Panc1 (cell line): ENCODE measurements at regions not wholly inside any gene's neighbourhood (a gene's known extent, or its start where the extent isn't known, plus 50 kb on each side); places are given as distances from the start of the nearest gene placed in this dataset.

ENCODE experiments used
- CTCF ChIP-seq: fragments of 450-650 bp; IDR thresholded peaks from 2 replicates; pipeline ENCODE4 v1.5.1; 2017; ENCODE audit warnings: mild to moderate bottlenecking
- POLR2AphosphoS5 ChIP-seq: IDR thresholded peaks from 2 replicates; pipeline ENCODE4 v1.6.1; 2012; ENCODE audit warnings: mild to moderate bottlenecking, low read depth, low read length, moderate library complexity
- REST ChIP-seq, 2 experiments: IDR thresholded peaks; 2 replicates each; pipeline ENCODE4 v1.6.1; 2011 to 2012; ENCODE audit warnings: low read depth in 2 of 2, control low read depth in 1 of 2, low read length in 1 of 2, mild to moderate bottlenecking in 1 of 2, moderate library complexity in 1 of 2; ENCODE audit not compliant: insufficient read depth in 1 of 2
- SIN3A ChIP-seq: IDR thresholded peaks from 2 replicates; pipeline ENCODE4 v1.6.1; 2012; ENCODE audit warnings: low read depth, mild to moderate bottlenecking, low read length, moderate library complexity, borderline replicate concordance; ENCODE audit not compliant: insufficient read depth

DNA sequence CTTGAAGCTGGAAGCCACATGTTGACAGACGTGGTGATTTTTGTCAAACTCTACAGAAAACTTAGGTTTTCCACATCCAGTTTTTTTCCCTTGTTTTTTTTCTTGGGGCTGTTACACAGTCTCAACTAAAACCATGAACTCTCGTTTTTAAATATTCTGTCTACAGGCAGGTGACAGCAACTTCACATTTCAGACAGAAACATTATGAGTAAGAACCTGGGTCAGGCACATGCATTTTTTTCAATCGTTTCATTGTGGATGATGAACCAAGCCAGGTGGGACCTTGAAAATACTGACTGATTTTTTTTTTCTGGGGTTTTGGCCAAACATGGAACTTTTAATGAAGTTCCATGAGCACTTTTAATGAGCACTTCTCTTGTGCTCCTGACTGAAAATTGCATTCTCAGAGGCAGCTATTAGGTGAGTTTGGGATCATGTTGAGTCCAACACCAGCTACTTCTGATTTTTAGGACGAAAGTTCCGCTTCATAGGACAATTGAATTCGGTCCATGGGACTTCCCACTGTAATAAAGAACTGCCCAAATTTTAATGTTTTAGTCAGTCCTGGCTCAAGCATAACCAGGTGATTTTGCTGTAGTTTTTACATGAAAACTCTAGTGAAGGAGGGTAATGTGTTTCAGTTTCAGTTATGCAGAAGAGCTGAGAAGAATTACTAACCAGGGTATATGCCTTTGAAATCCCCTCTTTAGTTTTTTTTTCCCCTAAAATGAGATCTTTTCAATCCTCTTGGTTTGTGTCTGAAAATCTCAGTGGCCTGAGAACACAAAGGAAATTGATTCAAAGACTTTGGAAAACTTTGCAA, 93.2 kb upstream of the ADAMTS16 start:
- TF ChIP-seq CTCF, result no peak
- TF ChIP-seq POLR2AphosphoS5, result no peak
- TF ChIP-seq SIN3A, result no peak
- no peak for TF ChIP-seq REST (IDR thresholded peaks at IDR 0.05; ENCODE audit: insufficient read depth in 1 of 2, low read depth in 2 of 2, low read length in 1 of 2)
